MCF 10A (cell line): ENCODE measurements at regions not wholly inside any gene's neighbourhood (a gene's known extent, or its start where the extent isn't known, plus 50 kb on each side); places are given as distances from the start of the nearest gene placed in this dataset.

Experiments
- BruUV-seq: library from RNA; stranded (reverse); fragments of 400-500 nt; replicated peaks from 2 replicates; lab custom pipeline; 2021; lab: Mats Ljungman, UMichigan
- CTCF ChIA-PET: fragments of 300-600 bp; sonication (Branson Sonifier 250); formaldehyde crosslinking; extraction: SDS; loops from one replicate; lab custom pipeline; 2021; ENCODE audit warnings: antibody characterized with exemption, inconsistent platforms; lab: Yijun Ruan, JAX
- POLR2A ChIA-PET: fragments of 300-600, 350-650 bp; sonication (Branson Sonifier 250); formaldehyde crosslinking; extraction: SDS; loops from one replicate; lab custom pipeline; 2020; ENCODE audit warnings: antibody characterized with exemption, inconsistent platforms; lab: Yijun Ruan, JAX
- DNase-seq: peaks from one replicate; pipeline ENCODE4 v3.0.0-alpha.2; 2018; ENCODE audit not compliant: unreplicated experiment
- H3K27ac Mint-ChIP-seq: one replicate; pipeline ENCODE4 v1.8.0; 2022; ENCODE audit warnings: mild to moderate bottlenecking, low read depth, mixed read lengths; ENCODE audit not compliant: unreplicated experiment
- H3K27me3 Mint-ChIP-seq: one replicate; pipeline ENCODE4 v1.8.0; 2022; ENCODE audit warnings: mixed read lengths; ENCODE audit not compliant: insufficient read depth, unreplicated experiment
- H3K36me3 Mint-ChIP-seq: one replicate; pipeline ENCODE4 v1.8.0; 2022; ENCODE audit warnings: mild to moderate bottlenecking, moderate library complexity, mixed read lengths; ENCODE audit not compliant: insufficient read depth, unreplicated experiment
- H3K4me1 Mint-ChIP-seq: one replicate; pipeline ENCODE4 v1.8.0; 2022; ENCODE audit warnings: mixed read lengths; ENCODE audit not compliant: insufficient read depth, unreplicated experiment
- H3K4me3 Mint-ChIP-seq: one replicate; pipeline ENCODE4 v1.8.0; 2022; ENCODE audit warnings: mild to moderate bottlenecking, moderate library complexity, mixed read lengths; ENCODE audit not compliant: unreplicated experiment
- H3K9me3 Mint-ChIP-seq: one replicate; pipeline ENCODE4 v1.8.0; 2022; ENCODE audit warnings: mixed read lengths; ENCODE audit not compliant: unreplicated experiment
- CTCF ChIP-seq: fragments of 200-600 bp; IDR thresholded peaks from one replicate; pipeline ENCODE4 v1.8.0; 2022; ENCODE audit warnings: antibody characterized with exemption, mild to moderate bottlenecking; ENCODE audit not compliant: unreplicated experiment
- intact Hi-C: fragments of 100-400 bp; cut with micrococcal nuclease; formaldehyde crosslinking; loops from 2 replicates; pipeline ENCODE4 v1.14.1; 2022

- no peak for TF ChIP-seq CTCF
- Mint-ChIP-seq H3K36me3 (no peaks in the 10 kb centered on the region), H3K4me3 (no peak overlapping the region), H3K27me3 (no peaks in the 10 kb centered on the region), H3K27ac (no peak overlapping the region), H3K4me1 (no peaks in the 10 kb centered on the region), H3K9me3 (no peaks in the 10 kb centered on the region)
- CTCF ChIA-PET: no interaction called here
- DNase-seq: no peak
- intact Hi-C loops: no loop called here
- POLR2A ChIA-PET: no interaction called here
- BruUV-seq: no TSS peak
Observed at GRCh38 chr13:104002216-104002615, 936.0 kb upstream of the SLC10A2 start.

DNA sequence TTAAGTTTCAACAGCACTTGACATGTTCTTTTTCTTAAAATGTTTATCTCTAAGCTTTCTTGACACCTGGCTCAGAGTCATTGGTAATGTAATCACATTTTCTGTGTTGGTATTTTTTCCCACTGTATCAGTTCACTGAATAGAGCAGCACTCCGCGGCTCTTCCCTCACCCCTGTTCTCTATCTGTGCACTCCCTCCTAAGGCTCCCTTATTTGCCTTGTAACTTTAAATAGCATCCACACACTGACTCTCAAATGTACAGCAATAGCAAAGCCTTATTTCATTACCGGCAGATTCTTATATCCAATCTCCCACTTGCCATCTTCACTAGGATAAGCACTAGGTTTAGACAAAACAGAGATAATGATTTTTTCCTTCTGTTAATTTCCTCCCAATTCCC lies 935.5 kb upstream of the SLC10A2 start:
- H3K36me3 Mint-ChIP-seq: no peaks in the 10 kb centered on the region
- ChIA-PET CTCF (no interaction called here), POLR2A (no interaction called here)
- no peak for DNase-seq
- H3K27me3 Mint-ChIP-seq: no peaks in the 10 kb centered on the region
- intact Hi-C loops: no loop called here
- H3K4me1 Mint-ChIP-seq: no peaks in the 10 kb centered on the region
- H3K9me3 Mint-ChIP-seq: no peaks in the 10 kb centered on the region
- BruUV-seq: no TSS peak
- no peak overlapping the region for H3K27ac Mint-ChIP-seq
- no peak overlapping the region for H3K4me3 Mint-ChIP-seq
- no peak for TF ChIP-seq CTCF

GRCh38 chr13:103996733-103997132 lies 930.5 kb upstream of the SLC10A2 start:
- no peak for DNase-seq
- POLR2A ChIA-PET: no interaction called here

GRCh38 chr13:103983948-103984347 lies 917.7 kb upstream of the SLC10A2 start:
- Mint-ChIP-seq H3K36me3 (no peaks in the 10 kb centered on the region), H3K4me1 (no peaks in the 10 kb centered on the region), H3K4me3 (no peak overlapping the region), H3K27me3 (no peaks in the 10 kb centered on the region), H3K27ac (no peak overlapping the region), H3K9me3 (no peaks in the 10 kb centered on the region)
- POLR2A ChIA-PET: no interaction called here
- DNase-seq: no peak
- no peak for TF ChIP-seq CTCF
- intact Hi-C loops: no loop called here
- BruUV-seq: no TSS peak
- CTCF ChIA-PET: no interaction called here

More at GRCh38 chr13:103996733-103997132, 930.5 kb upstream of the SLC10A2 start:
- TF ChIP-seq CTCF: no peak
- intact Hi-C loops: no loop called here
- Mint-ChIP-seq H3K27me3 (no peaks in the 10 kb centered on the region), H3K4me3 (no peak overlapping the region), H3K9me3 (peaks cover 7% of the 10 kb centered on the region), H3K4me1 (no peaks in the 10 kb centered on the region), H3K27ac (no peak overlapping the region), H3K36me3 (no peaks in the 10 kb centered on the region)
- BruUV-seq: no TSS peak
- CTCF ChIA-PET: no interaction called here
